Activated CD8-positive, alpha-beta T cell treated with anti-CD3 and anti-CD28 coated beads for 36 hours (primary cell): ENCODE measurements at regions not wholly inside any gene's neighbourhood (a gene's known extent, or its start where the extent isn't known, plus 50 kb on each side); places are given as distances from the start of the nearest gene placed in this dataset.

ENCODE experiments used
- ATAC-seq: fragments of 200-7000 bp; cut with Tn5 transposase; one replicate; pipeline ENCODE4 v1.10.0; 2021; ENCODE audit warnings: mild to moderate bottlenecking, moderate library complexity
- CTCF ChIA-PET: fragments of 350-600 bp; sonication (Branson Sonifier 250); formaldehyde crosslinking; loops from one replicate; lab custom pipeline; 2021; ENCODE audit warnings: antibody characterized with exemption; lab: Charles Lee
- POLR2A ChIA-PET: fragments of 350-600 bp; sonication (Branson Sonifier 250); formaldehyde crosslinking; loops from one replicate; lab custom pipeline; 2021; ENCODE audit warnings: antibody characterized with exemption; lab: Charles Lee
- DNase-seq: peaks from one replicate; pipeline ENCODE4 v3.0.0-alpha.2; 2020
- H3K27ac Mint-ChIP-seq: one replicate; pipeline ENCODE4 v1.8.0; 2021; ENCODE audit warnings: mild to moderate bottlenecking, mixed read lengths
- H3K27me3 Mint-ChIP-seq: one replicate; pipeline ENCODE4 v1.8.0; 2021; ENCODE audit warnings: mixed read lengths
- H3K36me3 Mint-ChIP-seq: one replicate; pipeline ENCODE4 v1.8.0; 2021; ENCODE audit warnings: low read depth, mixed read lengths
- H3K4me1 Mint-ChIP-seq: one replicate; pipeline ENCODE4 v1.8.0; 2021; ENCODE audit warnings: low read depth, mixed read lengths
- H3K4me3 Mint-ChIP-seq: one replicate; pipeline ENCODE4 v1.8.0; 2021; ENCODE audit warnings: mild to moderate bottlenecking, moderate library complexity, mixed read lengths
- H3K9me3 Mint-ChIP-seq: one replicate; pipeline ENCODE4 v1.8.0; 2021; ENCODE audit warnings: mixed read lengths
- CTCF ChIP-seq: fragments of 200-600 bp; IDR thresholded peaks from one replicate; pipeline ENCODE4 v1.8.0; 2022; ENCODE audit warnings: antibody characterized with exemption, mild to moderate bottlenecking
- intact Hi-C: fragments of 100-400 bp; cut with micrococcal nuclease; formaldehyde crosslinking; loops from one replicate; pipeline ENCODE4 v1.10.0; 2022

- ATAC-seq (no peak), DNase-seq (no peak)
- no peaks in the 10 kb centered on the region for H3K4me1 Mint-ChIP-seq
- H3K9me3 Mint-ChIP-seq: no peaks in the 10 kb centered on the region
- H3K36me3 Mint-ChIP-seq: no peaks in the 10 kb centered on the region
- CTCF ChIA-PET: no interaction called here
- TF ChIP-seq CTCF: no peak
- H3K27me3 Mint-ChIP-seq: peaks cover 3% of the 10 kb centered on the region
- intact Hi-C loops: no loop called here
- H3K27ac Mint-ChIP-seq: no peak overlapping the region
- H3K4me3 Mint-ChIP-seq: no peak overlapping the region
- POLR2A ChIA-PET: no interaction called here
Observed at GRCh38 chr4:27128443-27128842, 267.8 kb downstream of the STIM2 start.

GRCh38 chr4:27129871-27130366, 269.3 kb downstream of the STIM2 start:
- Mint-ChIP-seq H3K9me3 (peaks cover 3% of the 10 kb centered on the region), H3K4me1 (no peaks in the 10 kb centered on the region), H3K36me3 (no peaks in the 10 kb centered on the region), H3K27ac (no peak overlapping the region), H3K4me3 (no peak overlapping the region), H3K27me3 (peaks cover 3% of the 10 kb centered on the region)
- CTCF ChIA-PET: no interaction called here
- POLR2A ChIA-PET: no interaction called here
- intact Hi-C loops: no loop called here
- no peak for TF ChIP-seq CTCF
- no peak for DNase-seq
- ATAC-seq: no peak

- peaks cover 5% of the 10 kb centered on the region for H3K9me3 Mint-ChIP-seq
Observed at GRCh38 chr4:27132497-27132896, 271.9 kb downstream of the STIM2 start.

GRCh38 chr4:27140486-27140885, 279.8 kb downstream of the STIM2 start:
- Mint-ChIP-seq H3K36me3 (no peaks in the 10 kb centered on the region), H3K27ac (no peak overlapping the region), H3K4me3 (no peak overlapping the region), H3K27me3 (no peaks in the 10 kb centered on the region), H3K4me1 (no peaks in the 10 kb centered on the region), H3K9me3 (peaks cover 2% of the 10 kb centered on the region)
- ATAC-seq (no peak), DNase-seq (no peak)
- ChIA-PET CTCF (interaction anchor here (1.3 kb wide), 1 partner anchor 21 kb away, joined by 3 read pairs; no protein-coding TSS in a partner anchor), POLR2A (no interaction called here)
- TF ChIP-seq CTCF: no peak
- intact Hi-C loops: no loop called here

More at GRCh38 chr4:27132497-27132896, 271.9 kb downstream of the STIM2 start:
- ChIA-PET POLR2A (interaction anchor here (0.6 kb wide), 1 partner anchor 12 kb away, joined by 3 read pairs; no protein-coding TSS in a partner anchor), CTCF (no interaction called here)
- no peak for TF ChIP-seq CTCF
- no peak overlapping the region for H3K4me3 Mint-ChIP-seq
- ATAC-seq (no peak), DNase-seq (no peak)
- no peaks in the 10 kb centered on the region for H3K36me3 Mint-ChIP-seq
- no peaks in the 10 kb centered on the region for H3K4me1 Mint-ChIP-seq
- H3K27ac Mint-ChIP-seq: no peak overlapping the region
- intact Hi-C loops: no loop called here
- peaks cover 3% of the 10 kb centered on the region for H3K27me3 Mint-ChIP-seq

- ChIA-PET POLR2A (no interaction called here), CTCF (no interaction called here)
- Mint-ChIP-seq H3K4me3 (no peak overlapping the region), H3K27me3 (no peaks in the 10 kb centered on the region), H3K9me3 (peaks cover 2% of the 10 kb centered on the region), H3K36me3 (no peaks in the 10 kb centered on the region), H3K4me1 (no peaks in the 10 kb centered on the region), H3K27ac (no peak overlapping the region)
- no peak for TF ChIP-seq CTCF
- intact Hi-C loops: no loop called here
- DNase-seq (no peak), ATAC-seq (no peak)
Observed at GRCh38 chr4:27141530-27141929, 280.9 kb downstream of the STIM2 start.
